Brain microvascular endothelial cell (primary cell): ENCODE measurements at regions not wholly inside any gene's neighbourhood (a gene's known extent, or its start where the extent isn't known, plus 50 kb on each side); places are given as distances from the start of the nearest gene placed in this dataset.

Experiments used
- DNase-seq: peaks from one replicate; pipeline ENCODE4 v3.0.0-alpha.2; 2020
- H3K27ac ChIP-seq: fragments of 250-450 bp; sonication (Bioruptor Pico); 2 replicates; pipeline ENCODE4 v1.5.1; 2020; ENCODE audit warnings: mild to moderate bottlenecking, moderate library complexity
- H3K27me3 ChIP-seq: fragments of 250-450 bp; sonication (Bioruptor Pico); replicated peaks from 2 replicates; pipeline ENCODE4 v1.5.1; 2020; ENCODE audit warnings: mild to moderate bottlenecking
- H3K36me3 ChIP-seq: fragments of 250-450 bp; sonication (Bioruptor Pico); replicated peaks from 2 replicates; pipeline ENCODE4 v1.5.1; 2020; ENCODE audit warnings: mild to moderate bottlenecking
- H3K4me3 ChIP-seq: 2 replicates; pipeline ENCODE4 v1.5.1; 2011; ENCODE audit warnings: low read depth, mild to moderate bottlenecking, control low read depth, low read length, moderate library complexity
- in situ Hi-C: cut with HindIII; loops from 2 replicates; pipeline ENCODE4 v1.10.0; 2017; ENCODE audit warnings: low sequenced_read_pairs, low pct_ligation_motif_present
- TF ChIP-seq, protein P1 (sequence below): IDR thresholded peaks from 2 replicates; pipeline ENCODE4 v1.5.1; 2011; ENCODE audit warnings: low read depth, mild to moderate bottlenecking, moderate library complexity, low read length, control low read depth, inconsistent platforms; ENCODE audit errors: missing control alignments

DNA sequence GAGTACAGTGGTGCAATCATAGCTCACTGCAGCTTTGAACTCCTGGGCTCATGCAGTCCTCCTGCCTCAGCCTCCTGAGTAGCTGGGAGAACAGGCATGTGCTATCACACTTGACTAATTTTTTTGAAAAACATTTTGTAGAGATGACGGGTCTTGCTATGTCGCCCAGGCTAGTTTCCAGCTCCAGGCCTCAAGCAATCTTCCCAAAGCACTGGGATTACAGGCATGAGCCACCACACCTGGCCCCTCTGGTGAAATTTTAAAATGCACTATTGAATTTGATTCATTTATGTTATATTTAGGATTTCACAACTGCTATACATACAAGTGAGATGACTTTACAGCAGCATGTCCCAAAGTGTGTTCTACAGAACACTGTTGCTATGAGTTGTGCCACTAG lies 50.8 kb upstream of the TPM1 start:
- in situ Hi-C loops = no loop called here
- H3K27me3 ChIP-seq = no peaks in the 10 kb centered on the region
- H3K36me3 ChIP-seq = no peaks in the 10 kb centered on the region
- DNase-seq = no peak
- no peak overlapping the region for H3K4me3 ChIP-seq
- TF ChIP-seq, protein P1, sequence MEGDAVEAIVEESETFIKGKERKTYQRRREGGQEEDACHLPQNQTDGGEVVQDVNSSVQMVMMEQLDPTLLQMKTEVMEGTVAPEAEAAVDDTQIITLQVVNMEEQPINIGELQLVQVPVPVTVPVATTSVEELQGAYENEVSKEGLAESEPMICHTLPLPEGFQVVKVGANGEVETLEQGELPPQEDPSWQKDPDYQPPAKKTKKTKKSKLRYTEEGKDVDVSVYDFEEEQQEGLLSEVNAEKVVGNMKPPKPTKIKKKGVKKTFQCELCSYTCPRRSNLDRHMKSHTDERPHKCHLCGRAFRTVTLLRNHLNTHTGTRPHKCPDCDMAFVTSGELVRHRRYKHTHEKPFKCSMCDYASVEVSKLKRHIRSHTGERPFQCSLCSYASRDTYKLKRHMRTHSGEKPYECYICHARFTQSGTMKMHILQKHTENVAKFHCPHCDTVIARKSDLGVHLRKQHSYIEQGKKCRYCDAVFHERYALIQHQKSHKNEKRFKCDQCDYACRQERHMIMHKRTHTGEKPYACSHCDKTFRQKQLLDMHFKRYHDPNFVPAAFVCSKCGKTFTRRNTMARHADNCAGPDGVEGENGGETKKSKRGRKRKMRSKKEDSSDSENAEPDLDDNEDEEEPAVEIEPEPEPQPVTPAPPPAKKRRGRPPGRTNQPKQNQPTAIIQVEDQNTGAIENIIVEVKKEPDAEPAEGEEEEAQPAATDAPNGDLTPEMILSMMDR = no peak
- H3K27ac ChIP-seq = no peak overlapping the region

DNA sequence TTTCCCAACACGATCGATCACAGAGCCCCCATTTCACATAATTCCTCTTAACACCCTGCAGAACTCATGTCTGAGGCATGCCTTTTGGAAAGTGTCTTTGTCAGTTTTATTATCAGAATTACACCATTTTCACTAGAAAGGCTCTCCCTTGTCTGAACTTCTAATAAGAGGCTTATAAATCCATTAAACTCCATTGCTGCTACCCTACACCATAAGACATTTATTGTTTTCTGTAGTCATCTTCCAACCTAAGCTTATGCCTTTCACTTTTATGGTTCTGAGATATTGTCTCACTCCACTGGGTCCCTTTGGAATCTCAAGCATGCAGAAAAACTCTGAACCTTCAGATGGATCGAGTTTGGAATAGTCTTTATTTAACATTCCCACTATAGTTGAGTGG lies 50.2 kb upstream of the TPM1 start:
- Histone ChIP-seq H3K4me3 (no peak overlapping the region), H3K27me3 (no peaks in the 10 kb centered on the region), H3K36me3 (no peaks in the 10 kb centered on the region), H3K27ac (no peak overlapping the region)
- in situ Hi-C loops = no loop called here
- TF ChIP-seq, protein P1 = no peak
- DNase-seq = no peak
